ENCODE measurements at regions not wholly inside any gene's neighbourhood (a gene's known extent, or its start where the extent isn't known, plus 50 kb on each side); places are given as distances from the start of the nearest gene placed in this dataset.

GRCh38 chr3:80283783-80284182 is 516.0 kb upstream of the ROBO1 start:
- no peak for TF ChIP-seq MAX (IDR thresholded peaks at IDR 0.05)
- no peak for TF ChIP-seq CTCF (IDR thresholded peaks at IDR 0.05; ENCODE audit: low read depth, low read length, missing input control)
- no peak for TF ChIP-seq YY1 (IDR thresholded peaks at IDR 0.05)
- no peak for TF ChIP-seq SP1 (IDR thresholded peaks at IDR 0.05)
- TF ChIP-seq EGR1 (IDR thresholded peaks at IDR 0.05; ENCODE audit: low read depth in 2 of 2): no peak
- no peak for TF ChIP-seq JUND (IDR thresholded peaks at IDR 0.05)
- TF ChIP-seq REST (IDR thresholded peaks at IDR 0.05): no peak
- no peak for TF ChIP-seq ATF3 (IDR thresholded peaks at IDR 0.05)
- no peak for TF ChIP-seq TAF1 (conservative IDR thresholded peaks at IDR 0.05)
- no peak for TF ChIP-seq RAD21 (IDR thresholded peaks at IDR 0.05)
- TF ChIP-seq ZBTB33 (IDR thresholded peaks at IDR 0.05): no peak
- no peak for TF ChIP-seq NR2F2 (IDR thresholded peaks at IDR 0.05)
- no peak for TF ChIP-seq FOXA1 (IDR thresholded peaks at IDR 0.05)
